ENCODE measurements at regions not wholly inside any gene's neighbourhood (a gene's known extent, or its start where the extent isn't known, plus 50 kb on each side); places are given as distances from the start of the nearest gene placed in this dataset.
A peak's percentile ranks its signal among the peaks of the same experiment; 100 is the strongest.
"Not testable (repeated sequence)": the region's sequence is repeated elsewhere in the genome, so short reads cannot be mapped to it uniquely, and the experiment has no call there.

GRCh38 chr10:61612450-61612849 lies 50.3 kb upstream of the CABCOCO1 start:
- DNase-seq, result no peak

GRCh38 chr10:61612009-61612408 lies 50.7 kb upstream of the CABCOCO1 start:
- DNase-seq, result no peak

- no peak for DNase-seq
Observed at GRCh38 chr10:61609701-61610100, 53.0 kb upstream of the CABCOCO1 start.

GRCh38 chr10:61608255-61609033 lies 54.3 kb upstream of the CABCOCO1 start:
- no peak for DNase-seq

- no peak for DNase-seq
Observed at GRCh38 chr10:61606959-61607907, 55.5 kb upstream of the CABCOCO1 start.

- DNase-seq, result no peak
Observed at GRCh38 chr10:61605221-61605620, 57.5 kb upstream of the CABCOCO1 start.

- DNase-seq, result no peak
Observed at GRCh38 chr10:61600399-61600798, 62.3 kb upstream of the CABCOCO1 start.

- no peak for DNase-seq
Observed at GRCh38 chr10:61594430-61594829, 68.3 kb upstream of the CABCOCO1 start.

GRCh38 chr10:61592581-61592980 lies 70.1 kb upstream of the CABCOCO1 start:
- DNase-seq, result peak in 1 of 2 experiments; percentile 5

GRCh38 chr10:61589547-61590243 lies 73.0 kb upstream of the CABCOCO1 start:
- DNase-seq, result no peak

GRCh38 chr10:61588770-61589211 lies 73.9 kb upstream of the CABCOCO1 start:
- no peak for DNase-seq

- DNase-seq, result no peak
Observed at GRCh38 chr10:61586829-61587228, 75.9 kb upstream of the CABCOCO1 start.

GRCh38 chr10:61580608-61581007 lies 82.1 kb upstream of the CABCOCO1 start:
- no peak for DNase-seq

GRCh38 chr10:61570204-61570603 lies 92.5 kb upstream of the CABCOCO1 start:
- DNase-seq, result not testable (repeated sequence)

GRCh38 chr10:61567729-61568128 lies 95.0 kb upstream of the CABCOCO1 start:
- DNase-seq, result no peak

GRCh38 chr10:61565819-61566560 lies 96.7 kb upstream of the CABCOCO1 start:
- no peak for DNase-seq

- no peak for DNase-seq
Observed at GRCh38 chr10:61564444-61564843, 98.3 kb upstream of the CABCOCO1 start.

- no peak for DNase-seq
Observed at GRCh38 chr10:61559615-61560014, 103.1 kb upstream of the CABCOCO1 start.

GRCh38 chr10:61558188-61558587 lies 104.5 kb upstream of the CABCOCO1 start:
- DNase-seq, result no peak

- DNase-seq, result no peak
Observed at GRCh38 chr10:61554925-61555324, 101.7 kb upstream of the TMEM26 start.

GRCh38 chr10:61549861-61550260 lies 96.7 kb upstream of the TMEM26 start:
- no peak for DNase-seq

- no peak for DNase-seq
Observed at GRCh38 chr10:61548364-61548763, 95.2 kb upstream of the TMEM26 start.
